SK-N-SH (cell line): ENCODE measurements at regions not wholly inside any gene's neighbourhood (a gene's known extent, or its start where the extent isn't known, plus 50 kb on each side); places are given as distances from the start of the nearest gene placed in this dataset.

Experiments
- CTCF ChIA-PET: fragments of 300-600, 350-600 bp; formaldehyde crosslinking; extraction: SDS; loops from one replicate; lab custom pipeline; 2021; lab: Yijun Ruan, JAX
- POLR2A ChIA-PET: fragments of 350-600 bp; sonication (Branson Sonifier 250); formaldehyde crosslinking; extraction: SDS; loops from one replicate; lab custom pipeline; 2020; ENCODE audit warnings: antibody characterized with exemption, inconsistent platforms; lab: Yijun Ruan, JAX
- DNase-seq: peaks from one replicate; pipeline ENCODE4 v3.0.0; 2012
- H2AFZ ChIP-seq: fragments of 200-600 bp; sonication (generic); 2 replicates; pipeline ENCODE4 v1.8.1; 2016; ENCODE audit warnings: antibody characterized with exemption, mild to moderate bottlenecking, low read depth
- H3F3A ChIP-seq: fragments of 200-600 bp; sonication (generic); replicated peaks from 2 replicates; pipeline ENCODE3; 2016; ENCODE audit warnings: antibody characterized with exemption, mild to moderate bottlenecking; ENCODE audit not compliant: insufficient read depth
- H3K27ac ChIP-seq, 2 experiments: fragments of 200-500 bp in 1 of 2; fragments of 200-600 bp in 1 of 2; sonication (Bioruptor generic) in 1 of 2; sonication (generic), shearing (Covaris generic) in 1 of 2; 2 replicates each; pipeline versions ENCODE4 v1.5.1 to v1.6.1; 2014 to 2016; ENCODE audit warnings: low read depth in 2 of 2, inconsistent platforms in 1 of 2, low read length in 1 of 2, mild to moderate bottlenecking in 1 of 2, mixed read lengths in 1 of 2
- H3K27me3 ChIP-seq: fragments of 200-600 bp; sonication (generic), shearing (Covaris generic); 2 replicates; pipeline ENCODE4 v1.6.1; 2016; ENCODE audit warnings: mixed run types; ENCODE audit not compliant: insufficient read depth
- H3K36me3 ChIP-seq, 2 experiments: fragments of 200-500 bp in 1 of 2; fragments of 200-600 bp in 1 of 2; sonication (Bioruptor generic) in 1 of 2; sonication (generic) in 1 of 2; replicated peaks in 1 of 2; 2 replicates each; pipeline versions ENCODE3 to v1.5.1; 2014 to 2016; ENCODE audit warnings: low read length in 1 of 2, mild to moderate bottlenecking in 1 of 2; ENCODE audit not compliant: insufficient read depth in 2 of 2, control insufficient read depth in 1 of 2
- H3K4me1 ChIP-seq, 2 experiments: fragments of 200-500 bp in 1 of 2; fragments of 200-600 bp in 1 of 2; sonication (Bioruptor generic) in 1 of 2; sonication (generic), shearing (Covaris generic) in 1 of 2; 2 replicates each; pipeline versions ENCODE4 v1.5.1 to v1.6.1; 2014 to 2016; ENCODE audit warnings: low read depth in 1 of 2, low read length in 1 of 2, mixed run types in 1 of 2; ENCODE audit not compliant: insufficient read depth in 2 of 2, control insufficient read depth in 1 of 2
- H3K4me2 ChIP-seq: fragments of 200-600 bp; sonication (generic), shearing (Covaris generic); 2 replicates; pipeline ENCODE4 v1.6.1; 2017; ENCODE audit warnings: mixed run types
- H3K4me3 ChIP-seq, 2 experiments: fragments of 200-500 bp in 1 of 2; fragments of 200-600 bp in 1 of 2; sonication (Bioruptor generic) in 1 of 2; sonication (generic), shearing (Covaris generic) in 1 of 2; 2 replicates each; pipeline versions ENCODE4 v1.5.1 to v1.8.1; 2014 to 2016; ENCODE audit warnings: low read depth in 2 of 2, inconsistent platforms in 1 of 2, low read length in 1 of 2, mild to moderate bottlenecking in 1 of 2, mixed read lengths in 1 of 2, moderate library complexity in 1 of 2
- H3K79me2 ChIP-seq: fragments of 200-600 bp; sonication (generic); 2 replicates; pipeline ENCODE4 v1.8.1; 2017; ENCODE audit warnings: mild to moderate bottlenecking; ENCODE audit not compliant: insufficient read depth
- H3K9ac ChIP-seq: fragments of 200-600 bp; sonication (generic); 2 replicates; pipeline ENCODE4 v1.6.1; 2017; ENCODE audit warnings: mixed run types
- H3K9me2 ChIP-seq: fragments of 200-600 bp; sonication (generic); 2 replicates; pipeline ENCODE4 v1.6.1; 2017; ENCODE audit warnings: mixed run types
- H3K9me3 ChIP-seq: fragments of 200-600 bp; sonication (generic); 2 replicates; pipeline ENCODE4 v1.6.1; 2017; ENCODE audit warnings: mixed run types, mild to moderate bottlenecking, moderate library complexity
- H4K20me1 ChIP-seq: fragments of 200-600 bp; sonication (generic); 2 replicates; pipeline ENCODE4 v1.6.1; 2017; ENCODE audit warnings: mild to moderate bottlenecking, mixed run types; ENCODE audit not compliant: insufficient read depth
- EZH2phosphoT487 ChIP-seq: fragments of 200-600 bp; sonication (generic); IDR thresholded peaks from 2 replicates; pipeline ENCODE4 v1.6.1; 2017; ENCODE audit warnings: low read depth, mixed run types, mild to moderate bottlenecking, antibody characterized with exemption, moderate library complexity, borderline replicate concordance
- FOSL2 ChIP-seq: IDR thresholded peaks from 2 replicates; pipeline ENCODE4 v1.4.0; 2012; ENCODE audit warnings: low read depth, mild to moderate bottlenecking, moderate library complexity, borderline replicate concordance
- FOXJ3 ChIP-seq: sonication (generic); formaldehyde crosslinking; IDR thresholded peaks from 2 replicates; pipeline ENCODE4 v1.5.1; 2020; ENCODE audit warnings: mild to moderate bottlenecking, missing genetic modification reagents
- FOXM1 ChIP-seq: IDR thresholded peaks from 2 replicates; pipeline ENCODE4 v1.4.0; 2012; ENCODE audit warnings: low read depth, mild to moderate bottlenecking
- GATA2 ChIP-seq: sonication (generic); formaldehyde crosslinking; IDR thresholded peaks from 2 replicates; pipeline ENCODE4 v1.5.0; 2020; ENCODE audit warnings: mild to moderate bottlenecking, missing genetic modification reagents
- MAX ChIP-seq: IDR thresholded peaks from 2 replicates; pipeline ENCODE4 v1.4.0; 2012; ENCODE audit warnings: low read depth
- MXI1 ChIP-seq: IDR thresholded peaks from 2 replicates; pipeline ENCODE4 v1.6.1; 2012; ENCODE audit warnings: mild to moderate bottlenecking, low read depth, low read length, improper control_type of control experiment
- NRF1 ChIP-seq: IDR thresholded peaks from 2 replicates; pipeline ENCODE4 v1.6.1; 2012; ENCODE audit warnings: low read depth, mild to moderate bottlenecking, low read length
- PBX3 ChIP-seq: IDR thresholded peaks from 2 replicates; pipeline ENCODE4; 2012
- POLR2AphosphoS5 ChIP-seq: IDR thresholded peaks from 2 replicates; pipeline ENCODE4 v1.6.1; 2012; ENCODE audit warnings: low read depth, low read length
- RCOR1 ChIP-seq: fragments of 150-350 bp; IDR thresholded peaks from 2 replicates; pipeline ENCODE4 v1.6.1; 2017; ENCODE audit warnings: antibody characterized with exemption, low read length
- REST ChIP-seq: IDR thresholded peaks from 2 replicates; pipeline ENCODE4 v1.6.1; 2012; ENCODE audit warnings: mild to moderate bottlenecking, low read depth, low read length, moderate library complexity
- RFX5 ChIP-seq: IDR thresholded peaks from 2 replicates; pipeline ENCODE4 v1.6.1; 2012; ENCODE audit warnings: mild to moderate bottlenecking, improper control_type of control experiment, low read length
- RXRA ChIP-seq: IDR thresholded peaks from 2 replicates; pipeline ENCODE4 v1.4.0; 2012; ENCODE audit warnings: low read depth, mild to moderate bottlenecking, borderline replicate concordance
- SIN3A ChIP-seq: IDR thresholded peaks from 2 replicates; pipeline ENCODE4 v1.6.1; 2012; ENCODE audit warnings: low read depth, mild to moderate bottlenecking, low read length, moderate library complexity, borderline replicate concordance
- SMC3 ChIP-seq: IDR thresholded peaks from 2 replicates; pipeline ENCODE4 v1.6.1; 2012; ENCODE audit warnings: low read depth, low read length, improper control_type of control experiment
- TAF1 ChIP-seq: IDR thresholded peaks from 2 replicates; pipeline ENCODE4 v1.6.1; 2012; ENCODE audit warnings: low read depth, mild to moderate bottlenecking, low read length, moderate library complexity, borderline replicate concordance
- TCF12 ChIP-seq: IDR thresholded peaks from 2 replicates; pipeline ENCODE4 v1.4.0; 2012
- YY1 ChIP-seq: IDR thresholded peaks from 2 replicates; pipeline ENCODE4 v1.4.0; 2012; ENCODE audit warnings: low read depth, mild to moderate bottlenecking
- WGBS: methylation state at CpG from one replicate; pipeline ENCODE4 v1.1.6; 2017; ENCODE audit warnings: low lambda C conversion rate; 5-methylcytosine and 5-hydroxymethylcytosine counted together
- TF ChIP-seq, protein P1 (sequence below): IDR thresholded peaks from 2 replicates; pipeline ENCODE4 v1.4.0; 2012; ENCODE audit warnings: low read depth, borderline replicate concordance
- TF ChIP-seq, protein P2 (sequence below): fragments of 150-350 bp; IDR thresholded peaks from 2 replicates; pipeline ENCODE4 v1.6.1; 2016; ENCODE audit warnings: mild to moderate bottlenecking, low read depth, low read length

GRCh38 chrX:8873956-8874355, 72.8 kb upstream of the FAM9A start:
- H4K20me1 ChIP-seq: no peaks in the 10 kb centered on the region
- 18% methylated on average over 3 of the region's 3 CpGs for WGBS
- no peak overlapping the region for H3K9ac ChIP-seq
- H3K4me1 ChIP-seq: no peaks in the 10 kb centered on the region
- H3K4me2 ChIP-seq: no peak overlapping the region
- no peaks in the 10 kb centered on the region for H3K9me3 ChIP-seq
- H3K4me3 ChIP-seq: no peak overlapping the region
- H3K27ac ChIP-seq: no peak overlapping the region
- no peaks in the 10 kb centered on the region for H3K9me2 ChIP-seq
- no peaks in the 10 kb centered on the region for H3K79me2 ChIP-seq
- no peak overlapping the region for H2AFZ ChIP-seq
- no peak for DNase-seq
- no peaks in the 10 kb centered on the region for H3K27me3 ChIP-seq
- no peaks in the 10 kb centered on the region for H3F3A ChIP-seq
- TF ChIP-seq SIN3A (no peak), MAX (no peak), GATA2 (CRISPR knock-in tag) (no peak), MXI1 (no peak), TCF12 (no peak), POLR2AphosphoS5 (no peak), YY1 (no peak), RCOR1 (no peak), RXRA (no peak), RFX5 (no peak), PBX3 (no peak)
- TF ChIP-seq, protein P1, sequence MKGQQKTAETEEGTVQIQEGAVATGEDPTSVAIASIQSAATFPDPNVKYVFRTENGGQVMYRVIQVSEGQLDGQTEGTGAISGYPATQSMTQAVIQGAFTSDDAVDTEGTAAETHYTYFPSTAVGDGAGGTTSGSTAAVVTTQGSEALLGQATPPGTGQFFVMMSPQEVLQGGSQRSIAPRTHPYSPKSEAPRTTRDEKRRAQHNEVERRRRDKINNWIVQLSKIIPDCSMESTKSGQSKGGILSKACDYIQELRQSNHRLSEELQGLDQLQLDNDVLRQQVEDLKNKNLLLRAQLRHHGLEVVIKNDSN: no peak
- ChIA-PET POLR2A (no interaction called here), CTCF (interaction anchor here (0.7 to 1.4 kb wide), 2 partner anchors 32 to 1216 kb away, joined by 3 read pairs; no protein-coding TSS in a partner anchor)
- H3K36me3 ChIP-seq: no peaks in the 10 kb centered on the region

DNA sequence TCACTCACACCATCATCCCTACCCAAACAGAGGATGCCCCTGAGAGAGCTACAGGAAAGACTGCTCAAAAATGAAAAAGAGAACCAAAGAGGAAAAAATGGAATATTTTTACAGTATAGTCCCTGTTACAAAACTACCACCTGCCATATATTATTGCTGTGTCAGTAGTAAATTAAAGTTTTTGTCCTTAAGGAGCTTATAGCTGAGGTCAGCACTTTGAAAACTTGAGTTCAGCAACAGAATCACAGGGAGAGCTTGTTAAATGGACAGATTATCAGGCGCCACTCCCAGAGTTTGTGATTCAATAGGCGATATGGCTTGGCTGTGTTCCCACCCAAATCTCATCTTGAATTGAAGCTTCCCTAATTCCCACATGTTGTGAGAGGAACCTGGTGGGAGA, 71.9 kb upstream of the FAM9A start:
- H3K27ac ChIP-seq: no peak overlapping the region
- no peak overlapping the region for H2AFZ ChIP-seq
- H3F3A ChIP-seq: no peaks in the 10 kb centered on the region
- 36% methylated on average over 2 of the region's 2 CpGs for WGBS
- no peak overlapping the region for H3K4me3 ChIP-seq
- H3K27me3 ChIP-seq: no peaks in the 10 kb centered on the region
- no peaks in the 10 kb centered on the region for H3K79me2 ChIP-seq
- no peaks in the 10 kb centered on the region for H3K9me2 ChIP-seq
- ChIA-PET POLR2A (no interaction called here), CTCF (no interaction called here)
- no peaks in the 10 kb centered on the region for H4K20me1 ChIP-seq
- H3K4me2 ChIP-seq: no peak overlapping the region
- no peak for DNase-seq
- H3K36me3 ChIP-seq: no peaks in the 10 kb centered on the region
- no peaks in the 10 kb centered on the region for H3K4me1 ChIP-seq
- H3K9ac ChIP-seq: no peak overlapping the region
- no peaks in the 10 kb centered on the region for H3K9me3 ChIP-seq
- TF ChIP-seq FOSL2: no peak
- TF ChIP-seq REST: no peak
- no peak for TF ChIP-seq SMC3
- no peak for TF ChIP-seq POLR2AphosphoS5
- TF ChIP-seq GATA2 (CRISPR knock-in tag): no peak
- TF ChIP-seq FOXM1: no peak
- TF ChIP-seq, protein P1: no peak
- TF ChIP-seq FOXJ3 (CRISPR knock-in tag): no peak
- no peak for TF ChIP-seq NRF1
- no peak for TF ChIP-seq TAF1
- no peak for TF ChIP-seq YY1
- TF ChIP-seq, protein P2, sequence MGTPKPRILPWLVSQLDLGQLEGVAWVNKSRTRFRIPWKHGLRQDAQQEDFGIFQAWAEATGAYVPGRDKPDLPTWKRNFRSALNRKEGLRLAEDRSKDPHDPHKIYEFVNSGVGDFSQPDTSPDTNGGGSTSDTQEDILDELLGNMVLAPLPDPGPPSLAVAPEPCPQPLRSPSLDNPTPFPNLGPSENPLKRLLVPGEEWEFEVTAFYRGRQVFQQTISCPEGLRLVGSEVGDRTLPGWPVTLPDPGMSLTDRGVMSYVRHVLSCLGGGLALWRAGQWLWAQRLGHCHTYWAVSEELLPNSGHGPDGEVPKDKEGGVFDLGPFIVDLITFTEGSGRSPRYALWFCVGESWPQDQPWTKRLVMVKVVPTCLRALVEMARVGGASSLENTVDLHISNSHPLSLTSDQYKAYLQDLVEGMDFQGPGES: no peak
- TF ChIP-seq EZH2phosphoT487: no peak
